PC-3 (cell line): ENCODE measurements at regions not wholly inside any gene's neighbourhood (a gene's known extent, or its start where the extent isn't known, plus 50 kb on each side); places are given as distances from the start of the nearest gene placed in this dataset.

Source experiments
- ATAC-seq: fragments of 200-7000 bp; cut with Tn5 transposase; 2 replicates; pipeline ENCODE4 v1.9.1; 2020; ENCODE audit warnings: mild to moderate bottlenecking, moderate library complexity
- BruUV-seq: library from RNA; stranded (reverse); fragments of 400-500 nt; replicated peaks from 2 replicates; lab custom pipeline; 2021; lab: Mats Ljungman, UMichigan
- CTCF ChIA-PET: fragments of 300-600 bp; sonication (Branson Sonifier 250); formaldehyde crosslinking; loops from one replicate; lab custom pipeline; 2022; ENCODE audit warnings: antibody characterized with exemption; lab: Charles Lee
- POLR2A ChIA-PET: fragments of 300-600 bp; sonication (Branson Sonifier 250); formaldehyde crosslinking; loops from one replicate; lab custom pipeline; 2022; ENCODE audit warnings: antibody characterized with exemption; ENCODE audit not compliant: unreplicated experiment; lab: Charles Lee
- DNase-seq: peaks from one replicate; pipeline ENCODE4 v3.0.0-alpha.2; 2015
- H2AFZ ChIP-seq: fragments of 300-600 bp; sonication (generic); 2 replicates; pipeline ENCODE4 v1.6.0; 2016; ENCODE audit warnings: antibody characterized with exemption, low read length
- H3F3A ChIP-seq: fragments of 300-600 bp; sonication (generic); one replicate; pipeline ENCODE4 v1.6.0; 2017; ENCODE audit warnings: antibody characterized with exemption, low read length, control low read depth, mild to moderate bottlenecking; ENCODE audit not compliant: unreplicated experiment
- H3K27ac ChIP-seq: fragments of 300-600 bp; sonication (generic); 2 replicates; pipeline ENCODE4 v1.5.1; 2016; ENCODE audit warnings: mild to moderate bottlenecking, low read length
- H3K27me3 ChIP-seq: fragments of 300-600 bp; sonication (generic); 2 replicates; pipeline ENCODE4 v1.6.1; 2016; ENCODE audit warnings: low read length, mixed read lengths
- H3K36me3 ChIP-seq: fragments of 300-600 bp; sonication (generic); 2 replicates; pipeline ENCODE4 v1.6.1; 2016; ENCODE audit warnings: low read depth, mixed run types, low read length, mixed read lengths
- H3K4me1 ChIP-seq: fragments of 300-600 bp; sonication (generic); 2 replicates; pipeline ENCODE4 v1.5.1; 2016; ENCODE audit warnings: low read length; ENCODE audit not compliant: insufficient read depth
- H3K4me2 ChIP-seq: fragments of 300-600 bp; sonication (generic); 2 replicates; pipeline ENCODE4 v1.6.0; 2016; ENCODE audit warnings: low read length
- H3K4me3 ChIP-seq: fragments of 300-600 bp; sonication (generic); 2 replicates; pipeline ENCODE4 v1.5.1; 2016; ENCODE audit warnings: mild to moderate bottlenecking, low read length, mixed read lengths
- H3K79me2 ChIP-seq: fragments of 300-600 bp; sonication (generic); 2 replicates; pipeline ENCODE4 v1.6.1; 2017; ENCODE audit warnings: low read length, mixed read lengths
- H3K9ac ChIP-seq: fragments of 300-600 bp; sonication (generic); 2 replicates; pipeline ENCODE4 v1.6.0; 2016; ENCODE audit warnings: mild to moderate bottlenecking, low read length
- H3K9me2 ChIP-seq: fragments of 300-600 bp; sonication (generic); replicated peaks from 2 replicates; pipeline ENCODE4 v1.6.1; 2016; ENCODE audit warnings: mixed run types, low read length, mixed read lengths
- H3K9me3 ChIP-seq: fragments of 300-600 bp; sonication (generic); 2 replicates; pipeline ENCODE4 v1.6.1; 2016; ENCODE audit warnings: low read length, mixed read lengths
- H4K20me1 ChIP-seq: fragments of 300-600 bp; sonication (generic); 2 replicates; pipeline ENCODE4 v1.6.1; 2016; ENCODE audit warnings: low read length, mixed read lengths
- EZH2 ChIP-seq: fragments of 300-600 bp; sonication (generic); IDR thresholded peaks from one replicate; pipeline ENCODE4 v1.6.1; 2017; ENCODE audit warnings: antibody characterized with exemption, mild to moderate bottlenecking, low read length; ENCODE audit not compliant: unreplicated experiment
- EZH2phosphoT487 ChIP-seq: fragments of 300-600 bp; sonication (generic); IDR thresholded peaks from 2 replicates; pipeline ENCODE4 v1.6.1; 2018; ENCODE audit warnings: mild to moderate bottlenecking, antibody characterized with exemption, low read length, borderline replicate concordance
- intact Hi-C: fragments of 100-400 bp; cut with micrococcal nuclease; formaldehyde crosslinking; loops from 2 replicates; pipeline ENCODE4 v1.9.0; 2023
- TF ChIP-seq, protein P1 (sequence below): fragments of 300-600 bp; sonication (generic); conservative IDR thresholded peaks from 2 replicates; pipeline ENCODE4 v1.5.1; 2017; ENCODE audit warnings: antibody characterized with exemption, low read depth, mild to moderate bottlenecking, low read length

DNA sequence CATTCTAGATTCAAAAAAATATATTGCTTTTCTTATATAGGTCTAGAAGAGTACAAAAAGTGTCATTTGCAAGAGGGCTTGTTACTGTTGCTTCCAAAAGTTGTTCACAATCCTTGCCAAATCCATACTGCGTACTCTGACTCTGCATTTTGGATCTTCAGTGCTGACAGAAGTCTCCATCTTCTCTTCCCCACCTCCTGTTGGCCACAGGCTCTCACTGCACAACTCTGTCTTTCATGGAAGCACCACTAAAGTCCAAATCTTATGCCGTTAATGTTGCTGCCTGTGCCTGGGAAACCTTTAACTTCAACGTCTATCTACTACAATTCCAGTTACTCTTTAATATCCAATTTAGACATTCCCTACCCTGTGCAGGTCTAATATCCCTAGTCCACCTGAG, 419.9 kb downstream of the NR2F2 start:
- no peaks in the 10 kb centered on the region for H3F3A ChIP-seq
- H3K9me2 ChIP-seq: no peaks in the 10 kb centered on the region
- no TSS peak for BruUV-seq
- no peak overlapping the region for H3K4me2 ChIP-seq
- intact Hi-C loops: no loop called here
- DNase-seq: no peak
- peaks cover 23% of the 10 kb centered on the region; the same call in 1 of the 2 replicates for H3K27me3 ChIP-seq
- POLR2A ChIA-PET: no interaction called here
- no peak for ATAC-seq
- no peaks in the 10 kb centered on the region for H3K4me1 ChIP-seq
- H3K9me3 ChIP-seq: no peaks in the 10 kb centered on the region
- H3K27ac ChIP-seq: no peak overlapping the region
- no peaks in the 10 kb centered on the region for H3K36me3 ChIP-seq
- no peaks in the 10 kb centered on the region for H4K20me1 ChIP-seq
- no peak overlapping the region for H3K4me3 ChIP-seq
- no peak overlapping the region for H3K9ac ChIP-seq
- CTCF ChIA-PET: no interaction called here
- no peak overlapping the region for H2AFZ ChIP-seq
- no peaks in the 10 kb centered on the region for H3K79me2 ChIP-seq
- TF ChIP-seq EZH2phosphoT487 (no peak), EZH2 (no peak)
- TF ChIP-seq, protein P1, sequence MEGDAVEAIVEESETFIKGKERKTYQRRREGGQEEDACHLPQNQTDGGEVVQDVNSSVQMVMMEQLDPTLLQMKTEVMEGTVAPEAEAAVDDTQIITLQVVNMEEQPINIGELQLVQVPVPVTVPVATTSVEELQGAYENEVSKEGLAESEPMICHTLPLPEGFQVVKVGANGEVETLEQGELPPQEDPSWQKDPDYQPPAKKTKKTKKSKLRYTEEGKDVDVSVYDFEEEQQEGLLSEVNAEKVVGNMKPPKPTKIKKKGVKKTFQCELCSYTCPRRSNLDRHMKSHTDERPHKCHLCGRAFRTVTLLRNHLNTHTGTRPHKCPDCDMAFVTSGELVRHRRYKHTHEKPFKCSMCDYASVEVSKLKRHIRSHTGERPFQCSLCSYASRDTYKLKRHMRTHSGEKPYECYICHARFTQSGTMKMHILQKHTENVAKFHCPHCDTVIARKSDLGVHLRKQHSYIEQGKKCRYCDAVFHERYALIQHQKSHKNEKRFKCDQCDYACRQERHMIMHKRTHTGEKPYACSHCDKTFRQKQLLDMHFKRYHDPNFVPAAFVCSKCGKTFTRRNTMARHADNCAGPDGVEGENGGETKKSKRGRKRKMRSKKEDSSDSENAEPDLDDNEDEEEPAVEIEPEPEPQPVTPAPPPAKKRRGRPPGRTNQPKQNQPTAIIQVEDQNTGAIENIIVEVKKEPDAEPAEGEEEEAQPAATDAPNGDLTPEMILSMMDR: no peak

DNA sequence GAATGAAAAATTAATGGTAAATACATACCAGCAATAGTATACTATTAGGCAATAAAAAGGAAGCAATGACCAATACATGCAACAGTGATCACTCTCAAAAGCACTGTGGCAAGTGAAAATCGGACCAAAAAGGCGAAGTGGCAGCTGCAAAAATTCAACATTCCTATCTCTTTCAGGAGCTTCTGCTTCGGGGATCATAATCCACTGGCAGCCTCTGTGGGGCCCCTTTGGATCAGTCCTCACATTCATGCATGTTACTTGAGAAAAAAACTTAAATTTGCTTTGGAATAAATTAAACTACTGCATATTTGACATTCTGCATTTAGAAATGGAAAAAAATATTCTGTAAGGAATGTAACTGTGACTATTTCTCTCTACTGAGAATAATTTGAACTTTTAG, 425.6 kb downstream of the NR2F2 start:
- no peak overlapping the region for H3K4me2 ChIP-seq
- H3K36me3 ChIP-seq: no peaks in the 10 kb centered on the region
- no peaks in the 10 kb centered on the region for H3K4me1 ChIP-seq
- intact Hi-C loops: no loop called here
- TF ChIP-seq, protein P1: no peak
- TF ChIP-seq EZH2 (no peak), EZH2phosphoT487 (no peak)
- no peaks in the 10 kb centered on the region for H3K79me2 ChIP-seq
- POLR2A ChIA-PET: no interaction called here
- CTCF ChIA-PET: interaction anchor here (0.6 kb wide), 1 partner anchor 270 kb away, joined by 4 read pairs; no protein-coding TSS in a partner anchor
- no peak overlapping the region for H2AFZ ChIP-seq
- no peak overlapping the region for H3K4me3 ChIP-seq
- H3F3A ChIP-seq: no peaks in the 10 kb centered on the region
- no peak overlapping the region for H3K27ac ChIP-seq
- H3K9me3 ChIP-seq: no peaks in the 10 kb centered on the region
- no peak overlapping the region for H3K9ac ChIP-seq
- ATAC-seq (no peak), DNase-seq (no peak)
- no peaks in the 10 kb centered on the region for H3K9me2 ChIP-seq
- H4K20me1 ChIP-seq: no peaks in the 10 kb centered on the region
- peaks cover 22% of the 10 kb centered on the region; the same call in 1 of the 2 replicates for H3K27me3 ChIP-seq
- no TSS peak for BruUV-seq

DNA sequence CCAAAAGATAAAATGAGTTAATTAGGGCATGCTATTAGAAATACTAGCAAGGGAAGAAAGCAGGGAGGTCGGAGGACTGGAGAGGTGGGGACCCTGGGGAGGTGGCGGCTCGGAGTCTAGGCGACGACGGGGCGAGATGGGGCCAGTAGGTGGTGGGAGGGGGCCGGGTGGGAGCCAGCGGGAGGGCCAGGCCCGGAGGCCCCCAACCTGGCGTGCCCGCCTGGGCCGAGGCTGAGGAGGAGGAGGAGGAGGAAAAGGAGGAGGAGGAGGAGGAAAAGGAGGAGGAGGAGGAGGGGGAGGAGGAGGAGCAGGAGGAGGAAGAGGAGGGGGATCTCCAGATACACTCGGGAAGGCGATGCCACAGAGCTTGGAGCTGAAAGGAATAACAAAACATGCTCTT, 426.2 kb downstream of the NR2F2 start:
- Histone ChIP-seq H3K4me2 (no peak overlapping the region), H4K20me1 (no peaks in the 10 kb centered on the region), H3K27ac (no peak overlapping the region), H3K9ac (no peak overlapping the region), H3K9me2 (no peaks in the 10 kb centered on the region), H3K36me3 (no peaks in the 10 kb centered on the region), H3K79me2 (no peaks in the 10 kb centered on the region), H3K4me3 (no peak overlapping the region), H3K27me3 (peaks cover 22% of the 10 kb centered on the region; the same call in 1 of the 2 replicates), H2AFZ (no peak overlapping the region), H3K9me3 (no peaks in the 10 kb centered on the region), H3K4me1 (no peaks in the 10 kb centered on the region), H3F3A (no peaks in the 10 kb centered on the region)
- TF ChIP-seq EZH2: no peak
- no peak for TF ChIP-seq EZH2phosphoT487
- TF ChIP-seq, protein P1: no peak
- ChIA-PET POLR2A (no interaction called here), CTCF (no interaction called here)
- no TSS peak for BruUV-seq
- DNase-seq (no peak), ATAC-seq (no peak)
- intact Hi-C loops: no loop called here
